Activated naive CD4-positive, alpha-beta T cell (primary cell): ENCODE measurements at regions not wholly inside any gene's neighbourhood (a gene's known extent, or its start where the extent isn't known, plus 50 kb on each side); places are given as distances from the start of the nearest gene placed in this dataset.
"Not testable (repeated sequence)": the region's sequence is repeated elsewhere in the genome, so short reads cannot be mapped to it uniquely, and the experiment has no call there.

Source experiments
- DNase-seq, 4 experiments: peaks; one replicate each; lab custom pipeline; 2025; lab: John Stamatoyannopoulos, UW

GRCh38 chr4:138438608-138439007 is 196.5 kb upstream of the SLC7A11 start:
- DNase-seq: no peak

GRCh38 chr4:138437263-138437851 is 195.2 kb upstream of the SLC7A11 start:
- no peak for DNase-seq

- DNase-seq: not testable (repeated sequence)
These were observed 193.6 kb upstream of the SLC7A11 start for GRCh38 chr4:138435733-138436132.

GRCh38 chr4:138435046-138435445 is 192.9 kb upstream of the SLC7A11 start:
- DNase-seq: not testable (repeated sequence)

GRCh38 chr4:138428611-138429010 is 186.5 kb upstream of the SLC7A11 start:
- no peak for DNase-seq

- no peak for DNase-seq
These were observed 184.6 kb upstream of the SLC7A11 start for GRCh38 chr4:138426786-138427185.

- no peak for DNase-seq
These were observed 178.3 kb upstream of the SLC7A11 start for GRCh38 chr4:138420471-138420870.

- no peak for DNase-seq
These were observed 172.1 kb upstream of the SLC7A11 start for GRCh38 chr4:138414202-138414601.

GRCh38 chr4:138413273-138413672 is 171.1 kb upstream of the SLC7A11 start:
- no peak for DNase-seq

GRCh38 chr4:138412847-138413246 is 170.7 kb upstream of the SLC7A11 start:
- DNase-seq: no peak

- DNase-seq: no peak
These were observed 168.1 kb upstream of the SLC7A11 start for GRCh38 chr4:138410266-138410665.

- DNase-seq: no peak
These were observed 167.5 kb upstream of the SLC7A11 start for GRCh38 chr4:138409670-138410069.

GRCh38 chr4:138408758-138409157 is 166.6 kb upstream of the SLC7A11 start:
- no peak for DNase-seq

GRCh38 chr4:138407329-138407728 is 165.2 kb upstream of the SLC7A11 start:
- no peak for DNase-seq

GRCh38 chr4:138406876-138407275 is 164.7 kb upstream of the SLC7A11 start:
- no peak for DNase-seq

- no peak for DNase-seq
These were observed 163.9 kb upstream of the SLC7A11 start for GRCh38 chr4:138405934-138406567.

- no peak for DNase-seq
These were observed 163.3 kb upstream of the SLC7A11 start for GRCh38 chr4:138405466-138405891.

- no peak for DNase-seq
These were observed 162.7 kb upstream of the SLC7A11 start for GRCh38 chr4:138404801-138405200.

GRCh38 chr4:138404251-138404650 is 162.1 kb upstream of the SLC7A11 start:
- DNase-seq: no peak

- DNase-seq: no peak
These were observed 159.2 kb upstream of the SLC7A11 start for GRCh38 chr4:138401334-138401733.

GRCh38 chr4:138400543-138400942 is 158.4 kb upstream of the SLC7A11 start:
- no peak for DNase-seq

GRCh38 chr4:138400066-138400465 is 157.9 kb upstream of the SLC7A11 start:
- no peak for DNase-seq

- DNase-seq: no peak
These were observed 156.9 kb upstream of the SLC7A11 start for GRCh38 chr4:138399081-138399480.

- DNase-seq: no peak
These were observed 156.2 kb upstream of the SLC7A11 start for GRCh38 chr4:138398322-138398721.
